ENCODE measurements at regions not wholly inside any gene's neighbourhood (a gene's known extent, or its start where the extent isn't known, plus 50 kb on each side); places are given as distances from the start of the nearest gene placed in this dataset.

DNA sequence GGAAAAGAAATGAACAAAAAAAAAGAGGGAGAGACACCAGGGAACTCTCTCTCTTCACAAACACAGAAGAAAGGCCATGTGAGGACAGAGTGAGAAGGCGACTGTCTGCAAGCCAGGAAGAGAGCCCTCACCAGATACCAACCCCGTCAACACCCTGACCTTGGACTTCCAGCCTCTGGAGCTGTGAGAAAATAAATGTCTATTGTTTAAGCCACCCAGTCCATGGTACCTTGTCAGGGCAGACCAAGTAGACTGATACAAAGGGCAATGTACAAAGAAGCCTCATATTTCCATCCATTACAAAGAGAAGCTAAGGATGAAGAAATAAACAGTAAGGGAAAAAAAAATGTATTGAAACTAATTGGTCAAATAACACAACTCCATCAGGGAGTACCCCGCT, 146.6 kb downstream of the ZNF281 start:
- TF ChIP-seq, protein P1, sequence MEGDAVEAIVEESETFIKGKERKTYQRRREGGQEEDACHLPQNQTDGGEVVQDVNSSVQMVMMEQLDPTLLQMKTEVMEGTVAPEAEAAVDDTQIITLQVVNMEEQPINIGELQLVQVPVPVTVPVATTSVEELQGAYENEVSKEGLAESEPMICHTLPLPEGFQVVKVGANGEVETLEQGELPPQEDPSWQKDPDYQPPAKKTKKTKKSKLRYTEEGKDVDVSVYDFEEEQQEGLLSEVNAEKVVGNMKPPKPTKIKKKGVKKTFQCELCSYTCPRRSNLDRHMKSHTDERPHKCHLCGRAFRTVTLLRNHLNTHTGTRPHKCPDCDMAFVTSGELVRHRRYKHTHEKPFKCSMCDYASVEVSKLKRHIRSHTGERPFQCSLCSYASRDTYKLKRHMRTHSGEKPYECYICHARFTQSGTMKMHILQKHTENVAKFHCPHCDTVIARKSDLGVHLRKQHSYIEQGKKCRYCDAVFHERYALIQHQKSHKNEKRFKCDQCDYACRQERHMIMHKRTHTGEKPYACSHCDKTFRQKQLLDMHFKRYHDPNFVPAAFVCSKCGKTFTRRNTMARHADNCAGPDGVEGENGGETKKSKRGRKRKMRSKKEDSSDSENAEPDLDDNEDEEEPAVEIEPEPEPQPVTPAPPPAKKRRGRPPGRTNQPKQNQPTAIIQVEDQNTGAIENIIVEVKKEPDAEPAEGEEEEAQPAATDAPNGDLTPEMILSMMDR (IDR thresholded peaks at IDR 0.05): no peak
- no peak for TF ChIP-seq POLR2A (IDR thresholded peaks at IDR 0.05)

Measured in right lobe of liver (tissue), 4 donors.